ENCODE measurements at regions not wholly inside any gene's neighbourhood (a gene's known extent, or its start where the extent isn't known, plus 50 kb on each side); places are given as distances from the start of the nearest gene placed in this dataset.
"Not testable (repeated sequence)": the region's sequence is repeated elsewhere in the genome, so short reads cannot be mapped to it uniquely, and the experiment has no call there.

DNA sequence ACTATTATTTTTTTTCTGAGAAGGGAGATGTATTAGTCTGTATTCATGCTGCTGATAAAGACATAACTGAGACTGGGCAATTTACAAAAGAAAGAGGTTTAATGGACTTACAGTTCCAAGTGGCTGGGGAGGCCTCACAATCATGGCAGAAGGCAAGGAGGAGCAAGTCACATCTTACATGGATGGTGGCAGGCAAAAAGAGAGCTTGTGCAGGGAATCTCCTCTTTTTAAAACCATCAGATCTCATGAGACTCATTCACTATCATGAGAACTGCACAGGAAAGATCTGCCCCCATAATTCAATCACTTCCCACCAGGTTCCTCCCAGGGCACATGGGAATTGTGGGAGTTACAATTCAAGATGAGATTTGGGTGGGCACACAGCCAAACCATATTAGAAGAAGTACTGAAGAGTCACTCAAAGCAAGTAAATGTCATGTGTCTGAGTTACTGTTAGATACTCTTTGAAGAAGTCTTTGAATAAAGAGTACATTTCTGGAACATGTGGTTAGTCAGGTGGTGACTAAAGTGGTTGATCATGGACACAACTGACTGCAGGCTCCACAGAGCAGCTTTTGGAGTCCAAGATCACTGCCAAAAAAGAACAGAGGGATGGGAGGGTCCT, 430.9 kb upstream of the TBL1XR1 start:
- DNase-seq (ENCODE audit: low spot score), result not testable (repeated sequence)

DNA sequence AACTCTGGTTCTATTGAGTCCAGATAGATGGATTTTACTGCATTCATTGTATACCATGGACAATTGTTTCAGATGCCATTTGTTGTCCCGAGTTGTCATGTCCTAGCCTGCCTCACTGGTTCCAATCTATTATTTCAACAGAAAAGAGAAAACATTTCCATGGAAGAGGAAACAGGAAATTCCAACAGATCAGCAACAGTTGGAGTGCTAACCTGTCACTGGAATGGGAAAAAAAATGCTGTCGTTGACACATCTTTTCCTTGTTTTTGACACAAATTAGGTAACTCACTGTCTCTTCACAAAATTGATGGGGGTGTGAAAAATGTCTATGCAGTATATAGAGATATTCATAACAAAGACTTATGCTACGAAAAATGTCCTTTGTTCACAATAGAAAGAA, 432.0 kb upstream of the TBL1XR1 start:
- DNase-seq (ENCODE audit: low spot score), result no peak

DNA sequence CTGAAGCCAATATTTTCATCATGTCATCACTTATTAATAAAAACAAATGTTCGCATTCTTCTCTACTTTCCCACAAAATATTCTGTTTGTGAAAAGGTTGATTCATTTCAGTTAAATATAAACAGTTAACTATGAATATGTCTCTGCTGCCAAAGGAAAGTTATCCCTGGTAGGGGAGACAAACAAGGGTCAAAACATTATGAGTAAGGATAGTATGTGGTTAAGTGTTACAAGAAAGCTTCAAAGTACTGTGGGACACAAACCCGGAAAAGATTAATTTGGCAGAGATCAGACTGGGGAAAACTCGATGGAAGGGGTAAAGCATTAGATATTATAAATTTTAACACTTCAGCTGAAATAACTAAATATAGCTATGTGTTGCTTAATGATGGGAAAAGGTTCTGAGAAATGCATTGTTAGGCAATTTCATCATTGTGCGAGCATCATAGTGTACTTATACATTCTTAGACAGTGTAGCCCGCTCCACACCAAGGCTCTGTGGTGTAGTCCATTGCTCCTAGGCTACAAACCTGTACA, 436.5 kb upstream of the TBL1XR1 start:
- no peak for DNase-seq (ENCODE audit: low spot score)

- not testable (repeated sequence) for DNase-seq (ENCODE audit: low spot score)
Measured at GRCh38 chr3:177635601-177636106, 438.4 kb upstream of the TBL1XR1 start.

- DNase-seq (ENCODE audit: low spot score), result no peak
Measured at GRCh38 chr3:177640319-177640965, 443.2 kb upstream of the TBL1XR1 start.

DNA sequence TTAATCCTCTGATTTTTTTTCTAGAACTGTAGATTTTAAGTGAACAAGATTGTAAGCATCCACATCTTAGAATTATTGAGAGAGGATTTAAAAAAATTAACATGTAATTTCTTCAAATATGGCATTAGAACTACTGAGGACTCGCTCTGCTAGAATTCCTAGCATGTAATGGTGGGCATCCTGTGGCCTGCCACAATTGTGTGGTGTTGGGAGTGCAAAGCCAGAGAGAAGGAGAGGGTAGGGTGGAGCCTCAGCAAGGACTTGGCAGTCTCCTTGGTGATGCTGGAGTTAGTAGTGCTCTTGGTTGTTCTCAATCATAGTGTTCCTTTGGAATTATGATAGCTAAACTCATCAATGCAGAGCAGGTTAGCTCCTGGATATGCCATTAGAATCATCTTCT, 443.9 kb upstream of the TBL1XR1 start:
- no peak for DNase-seq (ENCODE audit: low spot score)

DNA sequence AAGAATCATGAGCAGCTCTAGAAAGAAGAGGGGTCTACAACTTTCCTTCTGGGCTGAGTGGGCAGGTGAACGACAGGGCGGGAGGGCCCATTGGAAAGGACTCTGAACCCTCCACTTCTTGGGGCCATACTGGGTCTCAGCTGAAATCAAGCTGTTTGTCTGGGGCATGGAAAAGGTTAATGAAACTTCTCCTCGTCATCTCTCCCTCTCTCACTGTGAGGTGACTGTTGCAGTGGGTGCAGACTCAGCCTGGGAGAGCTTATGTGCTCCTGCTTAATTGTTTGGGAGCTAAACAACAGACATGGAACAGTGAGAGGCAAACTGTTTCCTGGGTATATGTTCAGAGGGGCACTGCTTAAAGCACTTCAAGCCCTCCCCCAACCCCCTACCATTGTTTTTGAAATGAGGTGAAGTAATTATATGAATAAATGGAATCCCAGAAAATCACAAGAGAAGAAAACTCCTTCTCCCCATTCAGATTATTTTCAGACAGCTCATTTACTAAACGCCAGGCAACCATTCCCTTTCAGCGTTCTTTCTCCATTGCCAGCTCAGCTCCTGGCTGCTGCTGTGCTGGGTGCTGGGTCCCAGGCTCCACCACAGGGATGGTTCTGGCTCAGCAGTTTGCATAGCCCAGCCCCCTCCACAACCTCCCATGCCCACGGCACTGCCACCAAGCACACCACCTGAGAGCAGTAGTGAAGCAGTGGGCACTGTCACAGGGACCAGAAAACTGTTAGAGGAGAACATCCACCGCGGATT, 444.9 kb upstream of the TBL1XR1 start:
- DNase-seq (ENCODE audit: low spot score), result no peak

GRCh38 chr3:177642804-177643125, 445.5 kb upstream of the TBL1XR1 start:
- no peak for DNase-seq (ENCODE audit: low spot score)

- no peak for DNase-seq (ENCODE audit: low spot score)
Measured at GRCh38 chr3:177646749-177647148, 449.5 kb upstream of the TBL1XR1 start.

DNA sequence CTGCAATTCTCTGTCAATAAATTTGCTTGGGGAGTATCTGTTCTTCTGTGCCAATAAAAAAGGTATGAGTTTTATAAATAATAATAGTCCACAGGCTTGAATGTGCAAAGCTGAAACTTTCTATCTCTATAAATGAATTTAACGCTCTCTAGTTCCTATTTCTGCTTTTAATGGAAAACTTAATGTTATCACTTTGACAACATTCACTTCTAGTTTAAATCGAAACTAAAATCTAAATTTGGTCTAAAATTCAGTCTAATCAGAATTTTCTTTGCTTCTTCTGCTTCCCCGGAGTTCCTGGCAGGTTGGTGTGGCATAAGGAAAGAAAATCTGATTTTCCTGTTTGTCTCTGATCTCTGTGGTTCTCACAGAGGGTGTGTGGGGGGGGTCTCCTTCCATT, 450.1 kb upstream of the TBL1XR1 start:
- no peak for DNase-seq (ENCODE audit: low spot score)

- peak; percentile 17 for DNase-seq (ENCODE audit: low spot score)
Measured at GRCh38 chr3:177647876-177648275, 450.6 kb upstream of the TBL1XR1 start.

GRCh38 chr3:177652556-177653291, 455.4 kb upstream of the TBL1XR1 start:
- DNase-seq (ENCODE audit: low spot score), result no peak

- no peak for DNase-seq (ENCODE audit: low spot score)
Measured at GRCh38 chr3:177657243-177657642, 460.0 kb upstream of the TBL1XR1 start.

DNA sequence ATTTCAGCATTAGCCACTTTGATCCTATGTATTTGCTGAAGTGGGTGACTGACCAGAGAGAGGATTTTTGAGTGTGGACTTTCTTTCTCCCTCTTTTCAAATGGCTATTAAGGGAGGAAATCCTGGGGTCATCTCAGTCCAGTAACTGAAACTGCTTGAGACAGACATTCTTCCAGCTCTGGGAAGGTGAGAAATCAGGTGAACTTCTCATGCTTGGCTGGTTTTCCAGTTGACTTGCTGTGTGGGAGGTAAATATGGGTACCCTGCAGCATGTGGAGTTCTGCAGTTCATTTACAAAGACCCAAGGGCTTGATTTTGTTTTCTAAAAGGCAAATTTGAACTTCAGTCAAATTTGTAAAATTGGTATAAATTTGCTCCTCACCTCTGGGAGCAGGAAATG, 461.1 kb upstream of the TBL1XR1 start:
- DNase-seq (ENCODE audit: low spot score), result no peak

DNA sequence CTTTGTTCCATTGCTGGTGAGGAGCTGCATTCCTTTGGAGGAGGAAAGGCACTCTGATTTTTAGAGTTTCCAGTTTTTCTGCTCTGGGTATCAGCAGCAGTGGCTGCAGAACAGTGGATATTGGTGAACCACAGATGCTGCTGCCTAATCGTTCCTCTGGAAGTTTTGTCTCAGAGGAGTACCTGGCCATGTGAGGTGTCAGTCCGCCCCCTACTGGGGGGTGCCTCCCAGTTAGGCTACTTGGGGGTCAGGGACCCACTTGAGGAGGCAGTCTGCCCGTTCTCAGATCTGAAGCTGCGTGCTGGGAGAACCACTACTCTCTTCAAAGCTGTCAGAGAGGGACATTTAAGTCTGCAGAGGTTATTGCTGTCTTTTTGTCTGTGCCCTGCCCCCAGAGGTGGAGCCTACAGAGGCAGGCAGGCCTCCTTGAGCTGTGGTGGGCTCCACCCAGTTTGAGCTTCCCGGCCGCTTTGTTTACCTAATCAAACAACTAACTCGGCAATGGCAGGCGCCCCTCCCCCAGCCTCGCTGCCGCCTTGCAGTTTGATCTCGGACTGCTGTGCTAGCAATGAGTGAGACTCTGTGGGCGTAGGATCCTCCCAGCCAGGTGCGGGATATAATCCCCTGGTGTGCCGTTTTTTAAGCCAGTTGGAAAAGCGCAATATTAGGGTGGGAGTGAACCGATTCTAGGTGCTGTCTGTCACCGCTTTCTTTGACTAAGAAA, 467.3 kb upstream of the TBL1XR1 start:
- not testable (repeated sequence) for DNase-seq (ENCODE audit: low spot score)

DNA sequence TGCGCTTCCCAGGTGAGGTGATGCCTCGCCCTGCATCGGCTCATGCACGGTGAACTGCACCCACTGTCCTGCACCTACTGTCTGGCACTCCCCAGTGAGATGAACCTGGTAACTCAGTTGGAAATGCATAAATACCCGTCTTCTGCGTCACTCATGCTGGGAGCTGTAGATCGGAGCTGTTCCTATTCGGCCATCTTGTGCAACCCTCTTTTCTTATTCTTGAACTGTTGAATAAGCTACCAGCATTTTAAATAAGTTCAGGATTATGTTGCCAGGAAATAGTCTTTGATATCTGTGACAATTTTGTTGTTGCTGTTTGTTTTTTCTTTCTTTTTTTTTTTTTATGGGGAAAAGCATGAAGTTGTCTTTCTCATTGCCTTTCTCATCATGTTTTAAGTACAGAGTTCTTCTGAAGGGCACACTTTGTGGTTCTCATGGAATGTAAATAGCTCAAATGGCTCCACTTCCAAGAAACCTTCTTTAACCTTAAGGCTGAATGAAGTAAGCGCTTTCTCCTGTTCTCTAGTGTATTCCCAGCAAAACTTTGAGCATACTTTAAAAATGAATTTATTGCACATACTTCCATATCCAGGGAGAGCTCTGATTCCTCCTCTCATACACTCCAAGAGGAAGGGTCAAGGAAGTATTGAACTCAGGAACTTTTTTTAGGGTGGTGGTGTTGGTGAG, 468.0 kb upstream of the TBL1XR1 start:
- no peak for DNase-seq (ENCODE audit: low spot score)

GRCh38 chr3:177672252-177672911, 475.1 kb upstream of the TBL1XR1 start:
- DNase-seq (ENCODE audit: low spot score), result no peak

- no peak for DNase-seq (ENCODE audit: low spot score)
Measured at GRCh38 chr3:177673112-177673914, 476.0 kb upstream of the TBL1XR1 start.

GRCh38 chr3:177674186-177674585, 476.9 kb upstream of the TBL1XR1 start:
- DNase-seq (ENCODE audit: low spot score), result no peak

- DNase-seq (ENCODE audit: low spot score), result no peak
Measured at GRCh38 chr3:177676148-177676547, 478.9 kb upstream of the TBL1XR1 start.

Measured in cerebellar cortex (tissue), 1 donor.